Endodermal cell (in vitro differentiated cells): ENCODE measurements at regions not wholly inside any gene's neighbourhood (a gene's known extent, or its start where the extent isn't known, plus 50 kb on each side); places are given as distances from the start of the nearest gene placed in this dataset.

Source experiments
- DNase-seq: peaks from one replicate; pipeline ENCODE4 v3.0.0-alpha.2; 2017
- H3K27ac ChIP-seq: 2 replicates; pipeline ENCODE4 v1.5.1; 2013; ENCODE audit warnings: mild to moderate bottlenecking, low read depth, low read length, moderate library complexity
- H3K27me3 ChIP-seq: 2 replicates; pipeline ENCODE4 v1.6.1; 2013; ENCODE audit warnings: mild to moderate bottlenecking, low read length, moderate library complexity; ENCODE audit not compliant: insufficient read depth, control insufficient read depth, poor library complexity, severe bottlenecking
- H3K36me3 ChIP-seq: 2 replicates; pipeline ENCODE4 v1.7.0; 2013; ENCODE audit warnings: mild to moderate bottlenecking, low read length, moderate library complexity; ENCODE audit not compliant: control insufficient read depth, insufficient read depth
- H3K4me1 ChIP-seq: one replicate; pipeline ENCODE4 v1.7.0; 2013; ENCODE audit warnings: low read length; ENCODE audit not compliant: control insufficient read depth, insufficient read depth
- H3K4me3 ChIP-seq: 2 replicates; pipeline ENCODE4 v1.5.1; 2013; ENCODE audit warnings: mild to moderate bottlenecking, low read length, moderate library complexity
- H3K9ac ChIP-seq: 2 replicates; pipeline ENCODE4 v1.6.1; 2013; ENCODE audit warnings: mild to moderate bottlenecking, low read length, moderate library complexity; ENCODE audit not compliant: poor library complexity, severe bottlenecking; ENCODE audit errors: extremely low read depth
- H3K9me3 ChIP-seq: 2 replicates; pipeline ENCODE4 v1.6.1; 2013; ENCODE audit warnings: mild to moderate bottlenecking, low read length, moderate library complexity; ENCODE audit not compliant: control insufficient read depth
- H3K27ac Mint-ChIP-seq: 2 replicates; pipeline ENCODE4 v1.8.0; 2020; ENCODE audit warnings: mixed read lengths
- H3K27me3 Mint-ChIP-seq: 2 replicates; pipeline ENCODE4 v1.8.0; 2021; ENCODE audit warnings: mild to moderate bottlenecking, mixed read lengths; ENCODE audit not compliant: insufficient read depth
- H3K36me3 Mint-ChIP-seq: 2 replicates; pipeline ENCODE4 v1.8.0; 2020; ENCODE audit warnings: low read depth, mixed read lengths
- H3K4me1 Mint-ChIP-seq: 2 replicates; pipeline ENCODE4 v1.8.0; 2020; ENCODE audit warnings: mixed read lengths
- H3K4me3 Mint-ChIP-seq: 2 replicates; pipeline ENCODE4 v1.8.0; 2020; ENCODE audit warnings: mild to moderate bottlenecking, moderate library complexity, mixed read lengths
- H3K9me3 Mint-ChIP-seq: 2 replicates; pipeline ENCODE4 v1.8.0; 2020; ENCODE audit warnings: mild to moderate bottlenecking, mixed read lengths
- WGBS, 2 experiments: methylation state at CpG; one replicate each; pipeline versions ENCODE4 v1.1.5 to v1.1.7; 2013; ENCODE audit warnings: missing lambda C conversion rate in 2 of 2, mixed read lengths in 1 of 2; ENCODE audit not compliant: insufficient coverage in 1 of 2, insufficient read length in 1 of 2; 5-methylcytosine and 5-hydroxymethylcytosine counted together
- TF ChIP-seq, protein P1 (sequence below): fragments of 200-600 bp; sonication (generic); conservative IDR thresholded peaks from 2 replicates; pipeline ENCODE4 v1.5.0; 2021; ENCODE audit warnings: antibody characterized with exemption, mild to moderate bottlenecking

DNA sequence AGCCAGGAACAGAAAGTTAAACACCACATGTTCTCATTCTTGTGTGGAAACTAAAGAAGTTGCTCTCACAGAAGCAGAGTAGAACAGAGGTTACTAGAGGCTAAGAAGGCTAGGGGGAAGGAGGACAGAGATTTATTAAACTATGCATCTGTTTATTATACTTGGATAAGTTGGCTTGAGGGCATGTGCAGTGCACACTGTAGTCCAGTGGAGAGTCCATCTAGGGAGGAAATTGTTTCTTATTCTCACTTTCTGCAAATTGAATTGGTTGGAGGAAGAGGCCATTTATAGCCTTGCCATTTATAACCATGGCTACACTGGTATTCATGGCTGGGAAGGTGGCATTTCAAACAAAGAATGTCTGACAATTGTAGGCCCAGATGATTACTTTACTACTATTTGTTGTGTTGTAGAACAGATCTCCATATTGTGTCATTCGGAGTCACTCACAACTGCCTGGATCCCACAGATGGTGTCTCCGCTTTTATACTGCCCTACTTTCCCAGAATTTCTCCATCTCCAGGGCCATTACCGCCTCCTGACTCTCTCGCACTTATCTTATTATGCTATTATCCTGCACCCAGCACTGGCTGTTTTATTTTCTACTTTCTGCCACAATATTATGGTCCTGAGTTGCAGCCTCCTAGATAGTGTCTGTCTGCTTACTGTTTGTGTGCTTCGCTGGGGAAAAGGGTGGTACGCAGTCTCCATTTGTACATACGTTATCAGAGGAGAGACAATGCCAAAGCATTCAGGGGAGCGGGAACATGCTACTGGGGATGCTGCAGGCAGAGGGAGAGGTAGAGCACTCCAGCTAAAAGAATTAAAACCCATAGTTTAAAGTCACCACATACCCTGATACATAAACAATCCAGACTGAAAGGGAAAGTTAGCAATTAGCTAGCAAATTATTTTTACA lies 169.3 kb upstream of the BLID start:
- no peak overlapping the region for H3K4me3 ChIP-seq

DNA sequence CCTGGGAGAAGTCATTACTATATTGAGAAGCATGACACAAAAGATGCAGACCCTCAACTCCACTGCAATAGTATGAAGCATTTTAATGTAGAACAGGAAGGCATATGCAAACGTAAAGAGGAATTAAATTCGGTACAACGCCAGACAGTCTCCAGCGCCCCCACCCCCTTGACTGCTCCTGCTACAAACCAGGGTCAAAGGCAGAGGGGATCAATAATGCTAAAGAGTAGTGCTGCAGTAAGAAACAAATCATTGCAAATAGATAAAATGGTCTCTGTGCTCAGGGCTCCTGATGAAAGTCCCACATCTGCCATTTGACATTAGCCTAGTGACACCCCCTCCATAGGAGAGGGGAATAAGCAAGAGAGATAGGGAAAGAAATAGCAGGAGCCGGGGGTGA lies 164.9 kb upstream of the BLID start:
- no peaks in the 10 kb centered on the region for H3K4me1 ChIP-seq
- H3K27ac ChIP-seq, result no peak overlapping the region
- 78 to 90% methylated on average over 3 to 5 of the region's 5 CpGs for WGBS, 2 experiments
- H3K27me3 ChIP-seq, result no peaks in the 10 kb centered on the region
- H3K4me3 ChIP-seq, result no peak overlapping the region
- peaks cover 4% of the 10 kb centered on the region for H3K4me1 Mint-ChIP-seq
- H3K36me3 Mint-ChIP-seq, result no peaks in the 10 kb centered on the region
- no peak overlapping the region for H3K27ac Mint-ChIP-seq
- TF ChIP-seq, protein P1, sequence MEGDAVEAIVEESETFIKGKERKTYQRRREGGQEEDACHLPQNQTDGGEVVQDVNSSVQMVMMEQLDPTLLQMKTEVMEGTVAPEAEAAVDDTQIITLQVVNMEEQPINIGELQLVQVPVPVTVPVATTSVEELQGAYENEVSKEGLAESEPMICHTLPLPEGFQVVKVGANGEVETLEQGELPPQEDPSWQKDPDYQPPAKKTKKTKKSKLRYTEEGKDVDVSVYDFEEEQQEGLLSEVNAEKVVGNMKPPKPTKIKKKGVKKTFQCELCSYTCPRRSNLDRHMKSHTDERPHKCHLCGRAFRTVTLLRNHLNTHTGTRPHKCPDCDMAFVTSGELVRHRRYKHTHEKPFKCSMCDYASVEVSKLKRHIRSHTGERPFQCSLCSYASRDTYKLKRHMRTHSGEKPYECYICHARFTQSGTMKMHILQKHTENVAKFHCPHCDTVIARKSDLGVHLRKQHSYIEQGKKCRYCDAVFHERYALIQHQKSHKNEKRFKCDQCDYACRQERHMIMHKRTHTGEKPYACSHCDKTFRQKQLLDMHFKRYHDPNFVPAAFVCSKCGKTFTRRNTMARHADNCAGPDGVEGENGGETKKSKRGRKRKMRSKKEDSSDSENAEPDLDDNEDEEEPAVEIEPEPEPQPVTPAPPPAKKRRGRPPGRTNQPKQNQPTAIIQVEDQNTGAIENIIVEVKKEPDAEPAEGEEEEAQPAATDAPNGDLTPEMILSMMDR, result no peak
- no peak overlapping the region for H3K4me3 Mint-ChIP-seq
- no peaks in the 10 kb centered on the region for H3K9me3 Mint-ChIP-seq
- no peaks in the 10 kb centered on the region for H3K36me3 ChIP-seq
- H3K9me3 ChIP-seq, result no peaks in the 10 kb centered on the region
- no peak overlapping the region for H3K9ac ChIP-seq
- H3K27me3 Mint-ChIP-seq, result peaks cover 1% of the 10 kb centered on the region
- DNase-seq, result no peak

More for the DNA sequence above, 169.3 kb upstream of the BLID start:
- no peak overlapping the region for H3K27ac Mint-ChIP-seq
- DNase-seq, result no peak
- no peak overlapping the region for H3K4me3 Mint-ChIP-seq
- Histone ChIP-seq H3K9ac (no peak overlapping the region), H3K27me3 (no peaks in the 10 kb centered on the region), H3K4me1 (no peaks in the 10 kb centered on the region), H3K9me3 (no peaks in the 10 kb centered on the region), H3K27ac (no peak overlapping the region), H3K36me3 (no peaks in the 10 kb centered on the region)
- TF ChIP-seq, protein P1, result no peak
- no peaks in the 10 kb centered on the region for H3K27me3 Mint-ChIP-seq
- 90 to 93% methylated on average over 3 to 8 of the region's 8 CpGs for WGBS, 2 experiments
- no peaks in the 10 kb centered on the region for H3K9me3 Mint-ChIP-seq
- H3K36me3 Mint-ChIP-seq, result no peaks in the 10 kb centered on the region
- peaks cover 6% of the 10 kb centered on the region for H3K4me1 Mint-ChIP-seq

DNA sequence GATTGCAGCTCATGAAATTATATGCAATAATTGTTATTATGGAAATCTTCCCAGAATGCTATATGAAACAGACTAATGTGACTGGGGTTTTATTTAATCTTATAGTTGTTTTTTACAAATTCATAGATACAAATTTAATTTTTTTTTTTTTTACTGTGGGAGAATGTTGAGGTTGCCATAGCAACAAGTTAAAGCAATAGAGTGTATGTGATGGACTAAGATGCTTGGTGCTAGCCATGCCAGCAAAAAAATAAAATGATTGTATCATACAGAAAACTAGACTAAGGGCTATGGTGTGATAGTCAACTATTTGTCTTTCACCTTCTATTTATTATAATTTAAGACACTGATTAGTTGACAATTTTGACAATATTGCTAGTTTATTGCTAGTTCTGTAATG lies 163.2 kb upstream of the BLID start:
- no peak for DNase-seq
- no peak overlapping the region for H3K4me3 Mint-ChIP-seq
- H3K27ac ChIP-seq, result no peak overlapping the region
- no peaks in the 10 kb centered on the region for H3K9me3 ChIP-seq
- H3K4me1 Mint-ChIP-seq, result peaks cover 4% of the 10 kb centered on the region
- H3K4me1 ChIP-seq, result no peaks in the 10 kb centered on the region
- H3K4me3 ChIP-seq, result no peak overlapping the region
- TF ChIP-seq, protein P1, result no peak
- no peaks in the 10 kb centered on the region for H3K36me3 ChIP-seq
- peaks cover 1% of the 10 kb centered on the region for H3K27me3 Mint-ChIP-seq
- no peaks in the 10 kb centered on the region for H3K9me3 Mint-ChIP-seq
- no peaks in the 10 kb centered on the region for H3K36me3 Mint-ChIP-seq
- no peak overlapping the region for H3K9ac ChIP-seq
- no peaks in the 10 kb centered on the region for H3K27me3 ChIP-seq
- no peak overlapping the region for H3K27ac Mint-ChIP-seq
